CD1c-positive myeloid dendritic cell (primary cell): ENCODE measurements at regions not wholly inside any gene's neighbourhood (a gene's known extent, or its start where the extent isn't known, plus 50 kb on each side); places are given as distances from the start of the nearest gene placed in this dataset.
A peak's percentile ranks its signal among the peaks of the same experiment; 100 is the strongest.

Source experiments
- DNase-seq: peaks from one replicate; pipeline ENCODE4 v3.0.0-alpha.2; 2016; ENCODE audit errors: extremely low spot score

DNA sequence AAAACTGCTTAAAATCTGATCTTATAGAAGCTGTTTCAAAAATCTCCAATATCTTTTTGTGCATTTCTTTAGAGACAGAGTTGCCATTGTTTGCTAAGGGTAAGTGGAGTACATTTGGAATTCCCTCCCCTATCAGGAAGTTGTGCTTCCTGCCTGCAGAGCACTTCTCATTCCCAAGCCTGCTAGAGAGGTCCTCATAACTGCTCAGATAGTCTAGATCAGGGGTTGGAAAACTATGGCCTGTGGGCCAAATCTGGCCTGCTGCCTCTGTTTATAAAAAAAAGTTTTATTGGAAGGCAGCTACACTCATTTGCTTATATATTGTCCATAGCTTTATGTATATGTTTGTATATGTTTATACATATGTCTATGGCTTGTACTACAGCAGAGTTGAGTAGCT is 333.7 kb upstream of the PROK2 start:
- DNase-seq = no peak

DNA sequence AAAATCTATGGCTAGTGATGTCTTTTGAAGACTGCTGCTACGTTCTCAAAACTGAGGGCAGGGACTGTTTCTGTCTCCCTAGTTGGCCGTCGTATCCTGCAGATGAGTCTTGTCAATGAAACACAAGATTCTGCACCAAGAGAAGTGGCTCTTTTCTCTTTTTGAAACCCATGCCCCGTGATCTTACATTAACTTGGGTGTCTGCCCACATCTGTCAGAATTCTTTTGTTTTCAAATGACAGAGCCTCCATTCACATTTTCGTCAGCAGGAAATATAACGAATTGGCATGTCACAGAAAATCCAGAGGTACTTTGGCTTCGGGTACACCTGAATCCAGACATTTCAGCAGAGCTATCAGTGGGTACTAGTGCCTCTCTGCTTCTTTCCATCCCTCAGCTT is 331.3 kb upstream of the PROK2 start:
- no peak for DNase-seq

DNA sequence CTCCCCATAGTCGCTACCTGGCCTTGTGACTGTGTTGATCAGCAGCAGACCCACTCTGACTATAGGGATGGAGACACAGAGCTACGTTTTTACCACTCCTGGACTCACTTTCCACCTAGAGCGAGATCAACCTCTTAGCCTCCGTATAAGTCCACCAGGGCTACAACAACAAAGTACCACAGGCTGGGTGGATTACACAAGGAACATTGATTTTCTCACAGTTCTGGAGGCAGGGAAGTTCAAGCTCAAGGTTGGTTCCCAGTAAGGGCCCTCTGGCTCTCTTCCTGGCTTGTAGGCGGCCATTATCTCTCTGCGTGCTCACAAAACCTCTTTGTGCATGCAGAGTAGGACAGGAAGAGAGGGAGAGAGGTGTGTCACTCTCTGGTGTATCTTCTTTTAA is 330.4 kb upstream of the PROK2 start:
- DNase-seq = no peak

DNA sequence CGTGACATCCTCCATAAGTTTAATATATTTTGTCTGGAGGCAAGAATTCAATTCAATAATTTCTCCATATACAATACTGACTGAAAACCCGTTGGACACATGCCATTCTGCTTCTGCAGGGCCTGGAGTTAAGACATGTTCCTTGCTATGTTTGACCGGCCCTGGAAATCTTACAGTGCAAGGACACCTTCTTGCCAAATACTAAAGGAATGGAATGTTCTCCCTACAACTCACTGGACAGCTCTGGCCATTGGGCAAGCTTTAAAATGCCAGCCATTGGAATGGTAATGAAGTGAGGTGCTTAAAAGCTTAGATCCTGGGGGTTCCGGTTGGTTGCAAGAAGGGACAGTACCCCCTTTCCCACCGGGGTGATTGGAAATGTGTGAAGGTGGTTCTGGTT is 329.8 kb upstream of the PROK2 start:
- DNase-seq = no peak

DNA sequence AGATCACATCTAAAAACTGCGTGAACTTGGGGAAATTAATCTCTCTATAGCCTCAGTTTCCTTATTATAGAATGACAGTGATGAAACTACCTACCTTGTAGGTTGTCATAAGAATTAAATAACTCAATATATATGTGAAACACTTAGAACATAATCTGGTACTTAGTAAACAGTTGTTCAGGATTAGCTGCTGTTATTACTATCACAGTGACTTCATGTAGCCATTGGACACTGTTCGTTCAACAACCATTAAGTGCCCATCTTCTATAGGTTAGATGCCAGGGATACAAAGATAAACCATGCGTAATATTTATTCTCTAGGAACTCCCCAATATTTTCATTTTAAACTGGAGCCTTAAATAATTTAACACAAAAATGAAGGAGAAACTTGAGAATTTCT is 329.0 kb upstream of the PROK2 start:
- DNase-seq = no peak

DNA sequence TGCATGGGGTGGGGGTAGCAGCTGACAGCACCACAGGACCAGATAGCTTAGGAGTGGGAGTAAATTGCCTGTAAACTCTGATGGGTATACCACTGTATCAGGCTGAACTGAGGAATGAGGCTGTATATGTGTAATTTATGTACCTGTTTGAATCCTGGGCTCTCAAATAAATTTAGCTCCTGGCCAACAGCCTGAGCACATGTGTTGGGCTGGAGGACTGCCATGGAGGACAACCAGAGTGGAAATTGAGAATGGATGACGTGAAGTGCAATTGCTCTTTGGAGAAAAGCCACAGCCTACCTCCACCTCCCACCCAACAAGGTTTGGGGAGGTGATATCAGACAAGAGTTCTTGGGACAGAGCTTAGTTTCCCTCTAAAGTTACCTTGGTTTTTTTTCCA is 328.6 kb upstream of the PROK2 start:
- DNase-seq = no peak

DNA sequence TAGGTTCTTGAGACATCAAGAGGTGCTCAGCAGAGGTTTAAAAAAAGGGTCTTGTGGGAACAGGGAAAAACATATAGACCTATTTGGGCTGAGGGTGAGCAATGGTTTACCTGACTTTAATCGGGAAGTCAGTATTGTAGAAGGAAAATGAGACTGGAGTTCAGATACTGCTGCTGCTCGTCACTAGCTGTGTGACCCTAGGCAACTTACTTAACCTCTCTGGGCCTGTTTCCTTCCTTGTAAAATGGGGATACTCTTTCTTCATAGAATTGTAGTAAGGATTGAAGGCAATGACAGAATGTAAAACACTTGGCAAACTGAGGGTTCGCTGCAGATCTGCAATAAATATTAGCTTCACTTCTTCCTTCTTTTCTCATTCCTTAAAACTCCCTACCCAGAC is 327.5 kb upstream of the PROK2 start:
- DNase-seq = no peak

DNA sequence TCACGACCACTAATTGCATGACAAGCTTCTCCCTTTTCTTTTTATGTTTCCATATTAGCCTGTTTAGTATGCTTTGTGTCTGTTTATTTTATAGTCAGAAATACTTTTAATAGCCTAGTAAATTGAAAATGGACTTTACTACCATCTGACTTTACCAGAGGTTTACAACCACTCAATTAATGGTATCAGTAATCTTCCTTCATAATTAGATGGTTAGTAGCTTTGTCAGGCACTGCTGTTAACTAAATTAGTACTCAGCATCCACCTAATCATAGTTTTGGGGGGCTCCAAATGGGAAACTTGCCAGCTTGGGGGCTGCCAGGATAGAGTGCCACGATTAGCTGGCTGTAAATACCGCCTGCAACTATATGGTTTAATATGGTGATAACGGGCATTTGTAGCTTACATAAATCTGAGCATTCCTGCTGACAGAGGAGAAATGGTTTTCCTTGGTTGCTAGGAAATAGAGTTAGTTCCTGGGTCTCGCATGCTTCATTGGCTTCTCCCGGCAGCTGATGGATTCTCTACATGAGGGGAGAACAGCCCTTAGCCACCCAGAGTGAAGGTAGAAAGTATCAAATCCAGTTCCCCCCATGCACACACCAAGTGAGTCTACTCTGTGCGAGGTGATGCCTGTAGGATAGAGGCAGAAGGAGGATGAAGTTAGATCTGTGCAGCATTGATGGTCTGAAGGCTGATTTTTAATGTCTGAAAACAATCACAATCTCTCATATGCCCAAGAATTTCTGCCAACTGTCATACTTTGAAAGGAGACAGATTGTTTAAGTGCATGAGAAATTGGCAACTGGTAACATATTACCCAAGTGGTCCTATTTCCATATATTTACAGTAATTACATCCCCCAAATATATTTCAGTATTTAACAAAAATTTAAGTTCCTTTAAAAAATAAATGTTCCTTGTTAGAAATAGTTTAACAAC is 326.6 kb upstream of the PROK2 start:
- no peak for DNase-seq

DNA sequence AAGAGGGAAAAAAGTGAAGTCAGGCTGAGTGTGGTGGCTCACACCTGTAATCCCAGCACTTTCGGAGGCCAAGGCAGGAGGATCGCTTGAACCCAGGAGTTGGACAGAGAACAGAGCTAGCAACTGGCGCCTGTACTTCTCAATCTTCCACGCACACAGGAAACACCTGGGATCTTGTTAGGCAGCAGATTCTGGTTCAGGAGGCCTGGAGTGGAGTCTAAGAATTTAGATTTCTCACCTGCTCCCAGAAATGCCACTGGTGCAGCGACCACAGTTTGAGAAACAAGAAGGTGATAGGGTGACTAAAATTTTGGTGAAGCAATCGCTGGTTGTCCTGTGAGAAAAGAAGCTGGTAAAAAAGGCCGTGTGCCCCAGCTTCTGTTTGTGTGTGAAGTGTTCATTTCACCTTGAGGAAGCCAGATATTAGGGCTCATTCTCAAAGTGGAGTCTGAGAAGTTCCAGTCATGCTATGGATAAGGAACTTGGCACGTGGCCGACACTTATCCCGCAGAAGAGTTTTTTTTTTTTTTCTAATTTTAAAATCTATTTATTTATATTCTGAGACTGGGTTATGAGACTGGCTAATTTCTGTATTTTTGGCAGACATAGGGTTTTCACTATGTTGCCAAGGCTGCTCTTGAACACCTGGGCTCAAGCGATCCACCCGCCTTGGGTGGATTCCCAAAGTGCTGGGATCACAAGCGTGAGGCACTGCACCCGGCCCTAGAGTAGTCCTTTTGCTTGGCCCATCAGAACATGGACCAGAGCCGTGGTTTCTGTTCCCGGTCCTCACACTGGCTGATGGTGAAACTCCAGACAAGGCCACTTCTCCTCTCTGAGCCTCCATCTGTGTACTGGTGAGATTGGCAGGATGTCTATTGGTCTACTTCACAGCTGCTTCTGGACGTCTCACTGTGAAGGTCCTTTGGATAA is 324.6 kb upstream of the PROK2 start:
- DNase-seq = peak; percentile 49

DNA sequence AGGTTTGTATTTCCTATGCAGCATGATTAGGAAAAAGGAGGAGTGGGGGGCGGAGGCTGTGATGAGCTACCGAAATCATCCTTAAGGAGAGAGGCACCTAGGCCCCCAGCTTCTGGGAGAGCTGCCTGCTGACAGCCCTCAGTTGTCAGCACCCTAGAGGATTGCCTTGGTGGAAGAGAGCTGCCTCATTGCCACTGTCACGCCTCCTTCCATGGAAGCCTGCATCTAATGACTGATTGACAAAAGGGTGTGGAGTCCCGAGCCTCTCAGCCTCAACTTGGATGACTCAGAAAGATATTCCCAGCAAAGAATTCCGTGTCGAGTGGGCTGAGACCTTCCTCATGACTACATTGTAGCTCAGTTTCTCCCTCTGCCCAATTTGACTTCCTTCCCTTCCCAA is 320.4 kb upstream of the PROK2 start:
- no peak for DNase-seq

DNA sequence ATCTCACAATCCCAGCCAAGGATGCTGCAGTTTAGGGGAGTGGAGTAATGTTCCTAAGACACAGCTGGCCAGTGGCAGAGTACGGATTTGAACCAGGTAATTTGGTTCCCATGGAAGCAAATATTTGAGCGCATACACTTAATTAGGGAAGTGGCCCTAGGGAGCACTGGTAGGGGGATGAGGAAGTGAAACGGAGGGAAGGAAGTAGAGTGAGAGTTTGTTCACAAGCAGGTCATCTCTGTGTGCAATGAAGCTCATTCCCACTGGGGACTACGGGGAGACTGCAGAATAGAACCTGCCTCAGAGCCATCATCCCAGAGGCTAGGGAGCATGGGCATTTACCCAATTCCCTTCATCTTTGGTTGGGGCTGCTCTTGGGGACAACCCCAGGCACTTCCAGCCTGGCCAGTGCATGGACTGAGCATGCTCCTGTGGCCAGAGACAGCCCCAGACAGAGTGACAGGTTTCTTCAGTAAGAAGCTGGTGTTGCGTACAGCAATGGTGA is 317.2 kb upstream of the PROK2 start:
- peak; percentile 91 for DNase-seq

DNA sequence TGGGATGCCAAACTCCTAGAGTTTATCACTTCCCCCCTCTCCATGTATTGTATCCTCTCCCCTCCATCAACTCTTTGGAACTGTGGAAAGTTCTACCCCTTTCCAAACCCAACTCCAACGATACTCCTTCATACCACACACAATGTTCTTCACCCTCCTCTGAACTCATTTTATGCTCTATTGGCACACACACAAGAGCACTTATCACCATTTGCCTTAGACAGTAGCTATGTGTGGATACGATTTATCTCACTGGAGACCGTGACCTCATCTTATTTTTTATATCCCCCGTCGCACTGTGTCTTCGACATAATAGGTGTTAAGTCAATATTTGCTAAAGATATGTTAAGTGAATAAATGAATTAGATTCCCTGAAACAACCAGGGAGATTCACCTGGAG is 316.5 kb upstream of the PROK2 start:
- no peak for DNase-seq

DNA sequence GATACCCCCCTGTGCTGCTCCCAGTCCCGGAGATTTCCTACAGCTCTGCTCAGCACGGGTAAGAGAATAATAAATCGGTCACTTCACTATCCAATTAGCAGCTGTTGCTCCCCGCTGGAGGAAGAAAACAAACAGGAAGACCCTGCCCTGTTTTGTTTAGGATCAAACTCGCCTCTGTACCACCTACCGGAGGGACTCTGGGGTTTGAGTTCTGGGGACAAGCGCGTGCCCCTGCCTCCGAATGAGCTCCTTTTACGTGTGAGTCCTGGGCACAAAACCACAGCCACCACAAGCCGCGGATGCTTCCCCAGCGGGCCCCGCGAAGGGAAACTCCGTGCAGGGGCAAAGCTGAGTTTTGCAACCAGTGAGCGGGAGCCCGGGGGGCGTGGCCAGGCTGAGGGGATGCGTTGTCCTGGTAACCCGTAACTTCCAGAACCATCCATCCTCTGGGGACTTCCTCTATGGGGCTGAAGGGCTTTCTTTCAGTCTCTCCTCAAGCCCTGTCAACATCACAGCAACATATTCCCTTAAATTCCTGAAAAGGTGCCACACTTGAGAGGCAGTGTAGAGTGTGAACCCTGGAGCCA is 315.7 kb upstream of the PROK2 start:
- peak; percentile 98 for DNase-seq

DNA sequence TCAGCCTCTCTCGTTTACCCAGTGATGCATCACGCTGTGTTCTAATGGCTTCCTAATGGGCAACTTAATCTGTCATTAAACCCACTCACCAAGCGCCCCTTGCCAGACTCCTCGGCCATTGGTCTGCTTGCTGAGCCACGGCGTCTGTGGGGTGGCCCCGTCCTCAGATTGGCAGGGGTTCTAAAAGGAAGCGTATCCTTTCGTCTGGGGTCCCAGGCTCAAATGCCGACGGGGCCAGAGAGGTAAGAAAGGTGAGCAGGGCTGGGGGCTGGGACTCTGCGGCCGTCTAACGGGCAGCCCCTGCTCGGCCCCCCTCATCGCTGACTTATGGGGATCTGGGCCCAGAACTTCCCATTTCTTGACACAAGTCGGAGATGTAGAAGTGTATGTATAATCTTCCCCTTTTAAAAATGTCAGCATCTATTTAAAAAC is 315.1 kb upstream of the PROK2 start:
- peak; percentile 68 for DNase-seq

DNA sequence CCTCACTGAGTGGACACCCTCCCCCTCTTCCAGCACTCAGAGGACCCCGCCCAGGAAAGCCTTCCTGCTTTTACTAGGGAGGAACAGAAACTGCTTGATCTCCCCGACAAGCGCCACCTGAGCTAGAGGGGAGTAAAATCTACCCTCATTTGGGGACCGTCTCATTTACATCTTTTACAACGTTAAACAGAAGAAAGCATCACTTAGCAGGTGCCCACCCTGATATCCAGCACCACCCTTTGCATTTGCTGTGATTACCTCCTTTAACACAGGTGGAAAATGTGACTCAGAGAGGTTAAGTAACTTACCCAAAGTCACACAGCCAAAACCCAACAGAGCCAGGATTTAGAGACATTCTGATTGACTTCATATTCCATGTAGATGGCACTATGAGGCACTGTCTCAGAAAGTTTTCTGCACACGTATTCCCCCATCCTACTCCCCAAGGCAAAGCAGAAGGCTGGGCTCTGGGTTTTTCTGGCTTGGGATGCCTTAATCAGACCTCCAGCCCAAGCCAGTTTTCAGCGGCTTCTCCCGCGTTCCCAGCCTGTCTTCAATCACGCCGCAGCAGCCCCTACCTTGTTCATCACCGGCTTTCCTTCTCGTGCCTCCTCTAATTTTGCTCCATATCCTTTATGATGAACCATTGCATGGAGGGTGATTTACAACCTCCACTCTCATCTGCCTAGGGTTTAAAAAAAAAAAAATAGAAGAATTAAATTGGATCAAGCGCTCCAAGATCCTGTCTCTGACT is 314.6 kb upstream of the PROK2 start:
- peak; percentile 46 for DNase-seq

DNA sequence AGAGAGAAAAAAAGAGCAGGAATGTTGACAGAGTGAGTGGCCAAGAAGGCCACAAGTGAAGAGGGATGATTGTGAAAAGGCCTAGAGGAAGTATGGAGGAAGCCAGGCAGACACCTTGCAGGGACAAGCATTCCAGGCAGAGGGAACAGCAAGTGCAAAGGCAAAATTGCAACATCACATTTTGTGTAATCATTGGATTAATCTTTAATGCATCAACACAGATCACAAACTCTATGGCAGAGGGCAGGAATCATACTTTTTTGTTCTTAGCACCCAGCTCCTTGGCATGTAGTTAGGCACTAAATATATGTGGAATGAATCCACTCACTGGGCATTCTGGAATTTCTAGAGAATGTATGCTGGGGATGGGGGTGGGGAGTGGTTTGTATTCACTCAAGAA is 312.1 kb upstream of the PROK2 start:
- no peak for DNase-seq

DNA sequence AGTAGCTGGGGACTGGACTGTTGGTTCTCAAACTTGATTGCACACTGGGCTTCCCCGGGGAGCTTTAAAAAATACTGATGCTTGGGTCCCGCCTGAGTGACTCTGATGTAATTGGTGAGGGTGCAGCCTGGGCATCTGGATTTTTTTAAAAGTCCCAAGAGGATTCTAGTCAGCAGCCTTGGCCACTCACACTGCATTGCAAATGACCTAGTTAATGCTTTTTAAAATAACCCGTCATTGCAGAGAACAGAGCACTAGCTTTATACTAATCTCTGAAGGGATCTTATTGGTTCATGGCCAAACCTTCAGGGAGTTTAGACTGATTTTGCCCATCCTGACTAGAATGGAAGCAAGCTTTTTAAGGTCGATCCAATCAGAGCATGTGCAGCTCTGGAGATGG is 310.6 kb upstream of the PROK2 start:
- DNase-seq = no peak

DNA sequence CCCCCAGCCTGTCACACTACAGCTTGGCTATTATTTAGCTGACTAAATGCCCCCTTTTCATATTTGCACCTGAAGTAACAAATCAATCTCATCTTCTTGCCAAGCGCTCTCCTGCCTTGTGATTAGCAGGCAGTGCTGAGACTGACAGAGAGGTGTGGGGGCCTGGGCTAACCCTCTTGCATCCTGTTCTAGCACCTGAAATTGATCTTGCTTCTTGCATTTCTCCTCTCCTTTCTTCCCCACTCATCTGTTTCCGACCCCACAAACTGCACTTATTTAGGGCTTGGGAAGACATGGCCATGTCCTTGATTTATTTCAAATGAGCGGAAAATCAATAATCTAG is 309.0 kb upstream of the PROK2 start:
- no peak for DNase-seq

DNA sequence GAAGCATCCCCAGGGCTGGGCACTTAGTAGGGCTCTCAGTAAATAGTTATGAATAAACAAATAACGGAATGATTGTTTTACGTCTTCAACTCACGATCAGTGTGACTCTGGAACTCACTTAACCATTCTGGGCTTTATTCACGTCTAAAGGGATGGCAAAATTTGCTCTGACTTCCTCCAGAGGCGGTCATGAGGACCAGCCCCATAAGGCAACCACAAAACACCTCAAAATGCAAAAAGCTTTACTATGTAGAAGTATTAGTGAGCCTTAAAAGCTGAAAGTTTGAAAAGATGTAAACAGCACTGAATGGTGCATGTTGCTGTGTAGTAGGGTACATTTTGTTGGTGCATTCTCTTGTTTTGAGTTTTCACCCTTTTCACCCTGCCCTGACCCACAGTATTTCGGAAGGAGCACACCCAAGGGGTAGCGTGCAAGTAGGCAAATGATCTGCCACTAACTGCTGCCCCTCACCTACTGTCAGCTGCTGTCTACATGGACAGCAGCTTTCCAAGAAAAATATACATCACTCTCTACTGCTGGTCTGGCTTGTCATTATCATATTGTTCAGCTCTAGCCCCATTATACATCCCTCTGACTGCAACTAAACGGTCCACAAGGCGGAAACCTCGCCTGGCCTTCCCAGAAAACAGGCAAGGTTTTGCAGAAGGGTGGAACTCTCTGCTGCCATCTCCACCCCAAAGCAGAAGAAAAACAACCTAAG is 308.5 kb upstream of the PROK2 start:
- no peak for DNase-seq

DNA sequence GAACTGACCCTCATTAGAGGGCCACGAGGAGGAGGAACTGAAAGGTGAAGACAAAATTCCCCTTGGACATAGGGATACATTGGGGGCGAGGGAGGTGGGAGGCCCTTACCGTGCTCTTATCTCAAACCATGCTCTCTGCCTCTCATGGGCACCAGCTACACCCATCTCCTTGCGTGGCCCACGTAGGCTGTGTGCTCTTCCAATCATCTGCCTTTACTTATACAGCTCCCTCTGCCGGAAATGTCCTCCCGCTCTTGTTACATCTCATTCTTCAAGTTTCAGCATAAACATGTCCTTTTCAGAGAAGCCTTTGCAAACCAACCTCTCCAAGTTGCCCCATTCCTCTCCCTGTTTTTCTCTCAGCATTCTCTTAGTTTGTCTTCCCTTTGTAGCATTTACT is 307.8 kb upstream of the PROK2 start:
- DNase-seq = no peak

DNA sequence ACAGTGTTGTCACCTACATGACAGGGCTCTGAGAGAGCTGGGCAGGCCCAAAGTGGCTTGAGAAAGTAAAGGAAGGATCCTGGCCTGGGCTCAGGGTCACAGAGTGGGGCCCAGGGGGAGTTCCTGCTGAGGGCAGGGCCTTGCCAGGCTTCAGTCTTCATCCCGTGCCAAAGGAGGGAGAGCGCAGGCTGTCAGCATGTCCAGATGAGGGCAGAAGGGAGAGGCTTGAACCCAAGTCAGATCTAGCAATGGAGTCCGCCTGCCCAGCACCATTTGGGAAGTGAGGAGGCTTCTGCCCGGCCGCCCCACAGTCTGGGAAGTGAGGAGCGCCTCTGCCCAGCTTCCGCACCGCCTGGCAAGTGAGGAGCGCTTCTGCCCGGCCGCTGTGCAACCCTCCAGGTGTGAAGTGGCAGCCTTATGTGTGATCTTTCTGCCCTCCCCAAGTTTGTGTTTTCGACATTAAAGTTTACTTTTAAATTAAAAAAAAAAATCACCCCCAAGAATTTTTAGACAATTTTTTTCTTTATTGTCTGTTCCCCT is 303.6 kb upstream of the PROK2 start:
- DNase-seq = no peak
